OCI-LY1 (cell line): ENCODE measurements at regions not wholly inside any gene's neighbourhood (a gene's known extent, or its start where the extent isn't known, plus 50 kb on each side); places are given as distances from the start of the nearest gene placed in this dataset.

Experiments
- CTCF ChIP-seq: fragments of 200-600 bp; sonication (generic), shearing (Covaris generic); IDR thresholded peaks from 2 replicates; pipeline ENCODE4 v1.5.1; 2017; ENCODE audit warnings: mild to moderate bottlenecking, antibody characterized with exemption, low read length, moderate library complexity, mixed read lengths
- EZH2 ChIP-seq: fragments of 200-600 bp; sonication (generic), shearing (Covaris generic); IDR thresholded peaks from 2 replicates; pipeline ENCODE4 v1.8.0; 2017; ENCODE audit warnings: borderline replicate concordance, mixed run types, mild to moderate bottlenecking, antibody characterized with exemption, low read length, moderate library complexity, mixed read lengths

- TF ChIP-seq CTCF (no peak), EZH2 (no peak)
Observed at GRCh38 chr20:16944745-16945144, 196.6 kb downstream of the OTOR start.
